ACC112 (cell line): ENCODE measurements at regions not wholly inside any gene's neighbourhood (a gene's known extent, or its start where the extent isn't known, plus 50 kb on each side); places are given as distances from the start of the nearest gene placed in this dataset.
"Not testable (repeated sequence)": the region's sequence is repeated elsewhere in the genome, so short reads cannot be mapped to it uniquely, and the experiment has no call there.

Experiments
- H2AFZ ChIP-seq: fragments of 200-600 bp; sonication (generic); one replicate; pipeline ENCODE4 v1.6.0; 2017; ENCODE audit warnings: antibody characterized with exemption, low read length; ENCODE audit not compliant: unreplicated experiment
- H3K27ac ChIP-seq: fragments of 200-600 bp; sonication (generic); 2 replicates; pipeline ENCODE4 v1.5.1; 2014; ENCODE audit warnings: low read depth, mild to moderate bottlenecking, antibody characterized with exemption, low read length, moderate library complexity
- H3K27me3 ChIP-seq: fragments of 200-600 bp; sonication (generic); 2 replicates; pipeline ENCODE4 v1.6.1; 2014; ENCODE audit warnings: mild to moderate bottlenecking, antibody characterized with exemption, low read length, moderate library complexity, mixed read lengths; ENCODE audit not compliant: insufficient read depth
- H3K36me3 ChIP-seq: fragments of 200-600 bp; sonication (generic); 2 replicates; pipeline ENCODE4 v1.6.1; 2016; ENCODE audit warnings: mild to moderate bottlenecking, antibody characterized with exemption, low read length, moderate library complexity, mixed read lengths; ENCODE audit not compliant: insufficient read depth
- H3K4me1 ChIP-seq: fragments of 200-600 bp; sonication (generic); one replicate; pipeline ENCODE4 v1.6.1; 2016; ENCODE audit warnings: low read length, mixed read lengths; ENCODE audit not compliant: insufficient read depth, unreplicated experiment, control insufficient read depth
- H3K4me3 ChIP-seq: fragments of 200-600 bp; sonication (generic); 2 replicates; pipeline ENCODE4 v1.5.1; 2014; ENCODE audit warnings: mild to moderate bottlenecking, low read depth, low read length
- H3K79me2 ChIP-seq: fragments of 200-600 bp; sonication (generic); one replicate; pipeline ENCODE4 v1.6.0; 2016; ENCODE audit warnings: low read length; ENCODE audit not compliant: control insufficient read depth, unreplicated experiment, insufficient read depth

DNA sequence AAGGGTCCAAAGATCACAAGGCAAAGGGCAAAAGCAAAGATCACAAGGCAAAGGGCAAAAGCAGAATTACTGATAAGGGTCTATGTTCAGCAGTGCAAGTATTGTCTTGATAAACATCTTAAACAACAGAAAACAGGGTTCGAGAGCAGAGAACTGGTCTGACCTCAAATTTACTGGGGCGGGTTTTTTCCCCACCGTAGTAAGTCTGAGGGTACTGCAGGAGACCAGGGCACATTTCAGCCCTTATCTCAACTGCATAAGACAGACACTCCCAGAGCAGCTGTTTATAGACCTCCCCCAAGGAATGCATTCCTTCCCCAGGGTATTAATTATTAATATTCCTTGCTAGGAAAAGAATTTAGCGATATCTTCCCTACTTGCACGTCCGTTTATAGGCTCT, 61.3 kb downstream of the ZNF860 start:
- not testable (repeated sequence) for H2AFZ ChIP-seq, H3K4me3 ChIP-seq, H3K27ac ChIP-seq, H3K36me3 ChIP-seq, H3K79me2 ChIP-seq, H3K27me3 ChIP-seq
- peaks cover 19% of the 10 kb centered on the region for H3K4me1 ChIP-seq

DNA sequence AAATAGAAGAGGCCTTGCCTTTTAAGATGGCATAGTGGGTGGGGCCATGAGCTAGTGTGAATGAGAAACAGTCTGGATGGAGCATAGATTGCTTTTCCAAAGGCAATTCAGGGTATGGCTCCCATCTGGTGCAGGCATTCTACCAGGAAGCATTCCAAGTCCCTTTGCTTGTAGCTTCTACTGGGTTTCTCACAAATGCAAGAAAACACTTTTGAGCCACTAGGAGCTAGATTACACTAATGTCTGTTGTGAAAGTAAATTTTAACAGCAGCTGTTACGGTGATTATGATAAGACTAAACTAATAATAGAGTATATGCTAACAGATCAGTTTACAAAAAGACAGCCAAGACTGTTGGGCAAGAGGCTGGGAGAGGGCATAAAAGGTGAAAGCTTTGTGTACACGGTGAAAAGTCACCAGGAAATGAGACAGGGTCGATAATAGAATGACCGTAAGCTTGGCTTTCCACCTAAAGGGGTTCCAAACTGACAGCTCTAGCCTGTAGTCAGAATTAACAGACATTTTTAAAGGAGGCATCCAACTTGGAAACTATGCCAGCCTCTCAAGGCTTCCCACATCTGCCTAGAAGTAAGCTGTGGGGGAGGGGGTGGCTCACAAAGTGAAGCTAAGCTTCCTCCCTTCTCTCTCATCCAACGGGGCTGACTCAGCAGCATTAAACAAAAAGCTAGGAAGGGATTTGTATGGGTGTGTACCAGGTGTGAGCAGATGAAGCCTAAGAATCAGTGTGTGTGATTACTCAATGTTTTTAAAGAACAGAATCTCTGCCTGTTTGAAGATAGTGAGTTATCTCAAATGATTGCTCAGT, 61.1 kb upstream of the GPD1L start:
- Histone ChIP-seq H3K27me3 (no peaks in the 10 kb centered on the region), H3K79me2 (no peaks in the 10 kb centered on the region), H3K4me1 (peaks cover 14% of the 10 kb centered on the region), H3K36me3 (no peaks in the 10 kb centered on the region), H3K27ac (peak overlapping the region; percentile 64), H3K4me3 (peak overlapping the region; percentile 64), H2AFZ (peak overlapping the region; percentile 67)

DNA sequence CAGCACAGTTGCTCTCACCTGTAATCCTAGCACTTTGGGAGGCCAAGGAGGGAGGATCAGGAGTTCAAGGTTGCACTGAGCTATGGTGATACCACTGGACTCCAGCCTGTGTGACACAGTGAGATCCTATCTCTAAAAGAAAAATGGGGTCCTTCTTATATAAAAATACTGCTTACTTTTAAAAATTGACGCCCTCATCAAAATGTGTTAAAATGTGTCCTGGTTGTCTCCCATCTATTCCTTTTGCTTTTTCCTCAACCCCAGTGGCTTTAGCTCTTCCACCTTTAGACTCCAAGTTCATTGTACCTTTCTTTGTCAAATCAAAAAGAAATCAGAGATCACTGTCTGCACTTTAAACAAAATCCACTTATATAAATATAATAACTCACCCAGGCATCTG, 60.3 kb upstream of the GPD1L start:
- H3K4me3 ChIP-seq = no peak overlapping the region
- H2AFZ ChIP-seq = no peak overlapping the region
- H3K36me3 ChIP-seq = no peaks in the 10 kb centered on the region
- no peak overlapping the region for H3K27ac ChIP-seq
- H3K4me1 ChIP-seq = peaks cover 14% of the 10 kb centered on the region
- H3K79me2 ChIP-seq = no peaks in the 10 kb centered on the region
- H3K27me3 ChIP-seq = no peaks in the 10 kb centered on the region

DNA sequence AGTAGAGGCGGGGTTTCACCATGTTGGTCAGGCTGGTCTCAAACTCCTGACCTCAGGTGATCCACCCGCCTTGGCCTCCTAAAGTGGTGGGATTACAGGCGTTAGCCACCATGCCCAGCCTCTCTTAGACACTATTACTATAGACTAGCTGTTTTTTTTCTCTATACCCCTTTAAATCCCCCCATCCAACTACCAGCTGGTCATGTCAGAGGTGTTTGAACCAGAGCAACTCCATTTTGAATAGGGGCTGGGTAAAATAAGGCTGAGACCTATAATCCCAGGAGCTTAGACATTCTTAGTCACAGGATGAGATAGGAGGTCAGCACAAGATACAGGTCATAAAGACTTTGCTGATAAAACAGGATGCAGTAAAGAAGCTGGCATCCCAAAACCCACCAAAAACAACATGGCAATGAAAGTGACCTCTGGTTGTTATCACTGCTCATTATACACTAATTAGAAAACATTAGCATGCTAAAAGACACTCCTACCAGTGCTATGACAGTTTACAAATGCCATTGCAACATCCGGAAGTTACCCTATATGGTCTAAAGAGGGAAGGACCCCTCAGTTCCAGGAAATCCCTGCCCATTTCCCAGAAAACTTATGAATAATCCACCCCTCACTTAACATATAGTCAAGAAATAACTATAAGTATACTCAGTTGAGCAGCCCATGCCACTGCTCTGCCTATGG, 57.8 kb upstream of the GPD1L start:
- peaks cover 14% of the 10 kb centered on the region for H3K4me1 ChIP-seq
- no peaks in the 10 kb centered on the region for H3K27me3 ChIP-seq
- H3K4me3 ChIP-seq = no peak overlapping the region
- H3K27ac ChIP-seq = no peak overlapping the region
- H3K36me3 ChIP-seq = no peaks in the 10 kb centered on the region
- no peaks in the 10 kb centered on the region for H3K79me2 ChIP-seq
- no peak overlapping the region for H2AFZ ChIP-seq

DNA sequence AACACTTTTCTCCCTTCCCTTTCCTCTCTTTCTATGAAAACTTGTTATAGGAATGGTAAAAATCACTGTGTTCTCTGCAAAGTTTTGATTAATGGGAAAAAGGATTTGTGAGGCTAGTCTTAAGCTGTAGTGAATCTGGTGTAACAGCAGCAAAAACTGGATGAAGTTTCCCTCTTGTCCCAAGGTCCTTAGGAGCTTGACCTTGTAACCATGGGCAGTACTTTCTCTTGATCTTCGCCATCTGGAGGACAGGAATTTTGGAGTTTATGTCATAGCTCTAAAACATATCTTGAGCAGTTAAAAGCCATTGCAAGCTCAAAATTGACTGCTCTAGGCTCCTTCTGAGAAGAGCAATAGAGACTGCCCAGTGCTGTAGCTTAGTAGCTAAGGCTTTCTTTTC, 56.5 kb upstream of the GPD1L start:
- Histone ChIP-seq H3K27me3 (no peaks in the 10 kb centered on the region), H3K36me3 (no peaks in the 10 kb centered on the region), H2AFZ (no peak overlapping the region), H3K79me2 (no peaks in the 10 kb centered on the region), H3K27ac (no peak overlapping the region), H3K4me1 (peaks cover 11% of the 10 kb centered on the region), H3K4me3 (no peak overlapping the region)

DNA sequence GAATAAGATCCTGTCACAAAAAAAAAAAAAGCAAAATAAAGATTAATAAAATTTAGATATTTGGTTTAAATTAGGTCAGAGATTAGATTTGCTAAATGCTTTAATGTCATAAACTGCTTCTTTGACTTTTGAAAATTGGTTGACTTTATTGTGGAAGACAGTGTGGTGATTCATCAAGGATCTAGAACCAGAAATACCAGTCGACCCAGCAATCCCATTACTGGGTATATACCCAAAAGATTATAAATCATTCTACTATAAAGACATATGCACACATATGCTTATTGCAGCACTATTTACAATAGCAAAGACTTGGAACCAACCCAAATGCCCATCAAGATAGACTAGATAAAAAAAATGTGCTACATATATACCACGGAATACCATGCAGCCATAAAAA, 54.2 kb upstream of the GPD1L start:
- H3K79me2 ChIP-seq, H3K4me3 ChIP-seq, H3K27me3 ChIP-seq, H3K27ac ChIP-seq, H3K4me1 ChIP-seq, H3K36me3 ChIP-seq, H2AFZ ChIP-seq: not testable (repeated sequence)

DNA sequence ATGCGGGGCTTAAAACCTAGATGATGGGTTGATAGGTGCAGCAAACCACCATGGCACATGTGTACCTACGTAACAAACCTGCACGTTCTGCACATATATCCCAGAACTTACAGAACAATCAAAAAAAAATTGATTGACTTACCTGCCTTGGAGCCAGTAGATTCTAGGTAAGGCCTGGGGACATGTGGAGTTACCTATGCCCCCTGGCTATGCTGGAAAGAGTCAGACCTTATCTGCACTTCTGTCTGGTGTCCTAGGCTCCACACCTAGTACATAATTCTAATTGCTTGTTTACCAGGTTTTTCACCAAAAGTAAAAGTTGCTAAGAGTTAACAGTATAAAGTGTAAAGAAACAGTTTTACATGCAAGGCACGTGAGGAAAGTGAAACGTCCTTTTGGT, 53.6 kb upstream of the GPD1L start:
- H3K27me3 ChIP-seq, H3K27ac ChIP-seq, H3K4me3 ChIP-seq, H3K79me2 ChIP-seq, H3K36me3 ChIP-seq, H3K4me1 ChIP-seq, H2AFZ ChIP-seq: not testable (repeated sequence)

DNA sequence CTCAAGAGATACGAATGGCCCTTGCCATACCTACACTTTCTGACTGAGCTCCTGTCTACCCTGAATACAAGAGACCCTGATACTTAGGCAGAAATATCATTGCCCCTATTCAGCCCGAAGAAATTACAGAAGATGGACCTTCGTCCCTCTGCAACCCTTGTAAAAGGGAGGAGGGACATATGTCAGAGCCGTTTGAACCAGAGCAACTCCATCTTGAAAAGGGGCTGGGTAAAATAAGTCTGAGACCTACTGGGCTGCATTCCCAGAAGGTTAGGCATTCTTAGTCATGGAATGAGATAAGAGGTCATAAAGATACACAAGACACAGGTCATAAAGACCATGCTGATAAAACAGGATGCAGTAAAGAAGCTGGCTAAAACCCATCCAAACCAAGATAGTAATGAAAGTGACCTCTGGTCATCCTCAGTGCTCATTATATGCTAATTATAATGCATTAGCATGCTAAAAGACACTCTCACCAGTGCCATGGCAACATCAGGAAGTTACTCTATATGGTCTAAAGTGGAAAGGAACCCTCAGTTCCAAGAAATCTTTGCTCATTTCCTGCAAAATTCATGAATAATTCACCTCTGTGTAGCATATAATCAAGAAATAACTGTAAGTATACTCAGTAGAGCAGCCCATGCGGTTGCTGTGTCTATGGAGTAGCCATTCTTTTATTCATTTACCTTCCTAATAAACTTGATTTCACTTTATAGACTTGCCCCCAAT, 49.7 kb upstream of the GPD1L start:
- Histone ChIP-seq H3K4me1 (no peaks in the 10 kb centered on the region), H3K4me3 (no peak overlapping the region), H3K27ac (no peak overlapping the region), H3K79me2 (no peaks in the 10 kb centered on the region), H3K36me3 (no peaks in the 10 kb centered on the region), H2AFZ (no peak overlapping the region), H3K27me3 (peaks cover 4% of the 10 kb centered on the region; the same call in 1 of the 2 replicates)
